Left ventricle myocardium inferior (tissue), 1 donor: ENCODE measurements at regions not wholly inside any gene's neighbourhood (a gene's known extent, or its start where the extent isn't known, plus 50 kb on each side); places are given as distances from the start of the nearest gene placed in this dataset.
"Not testable (repeated sequence)": the region's sequence is repeated elsewhere in the genome, so short reads cannot be mapped to it uniquely, and the experiment has no call there.

Experiments
- DNase-seq: peaks from one replicate; pipeline ENCODE4 v3.0.0-alpha.2; 2020
- H3K27ac ChIP-seq: fragments of 200-600 bp; replicated peaks from 2 replicates; pipeline ENCODE4 v1.8.0; 2021
- H3K27me3 ChIP-seq: fragments of 200-600 bp; 2 replicates; pipeline ENCODE4 v1.8.0; 2021; ENCODE audit warnings: low read depth
- H3K36me3 ChIP-seq: fragments of 200-600 bp; 2 replicates; pipeline ENCODE4 v1.8.0; 2021
- H3K4me1 ChIP-seq: fragments of 200-600 bp; 2 replicates; pipeline ENCODE4 v1.8.0; 2021
- H3K4me3 ChIP-seq: fragments of 200-600 bp; 2 replicates; pipeline ENCODE4 v1.8.0; 2021; ENCODE audit warnings: mild to moderate bottlenecking, moderate library complexity
- H3K9me3 ChIP-seq: fragments of 200-600 bp; replicated peaks from 2 replicates; pipeline ENCODE4 v1.8.0; 2021
- CTCF ChIP-seq: fragments of 200-600 bp; IDR thresholded peaks from 2 replicates; pipeline ENCODE4 v1.8.0; 2021; ENCODE audit warnings: antibody characterized with exemption, mild to moderate bottlenecking, borderline replicate concordance
- intact Hi-C: fragments of 100-400 bp; cut with micrococcal nuclease; formaldehyde crosslinking; loops from one replicate; pipeline ENCODE4 v1.11.0; 2022
- donor health status: DM: no; HTN: yes; CAD: no; lungs with severe emphysema.

DNA sequence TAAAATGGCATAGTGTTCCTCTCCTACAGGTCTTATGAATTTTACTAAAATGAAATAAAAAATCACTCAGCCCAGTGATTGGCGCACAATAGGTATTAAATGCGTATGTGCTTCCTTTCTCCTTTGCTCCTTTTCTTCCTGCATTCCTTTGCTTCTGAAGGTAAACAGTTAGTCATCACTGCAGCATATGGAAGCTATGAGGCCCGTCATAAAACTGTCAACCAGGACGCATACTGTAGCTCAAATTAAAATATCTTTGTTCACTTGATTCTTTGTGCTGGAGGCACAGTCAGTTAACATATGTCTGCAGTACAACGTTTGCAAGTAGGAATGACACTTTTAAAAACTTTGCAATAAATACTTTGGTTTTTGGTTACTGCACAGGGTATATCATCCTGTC lies 374.7 kb downstream of the TCERG1L start:
- no peaks in the 10 kb centered on the region for H3K36me3 ChIP-seq
- TF ChIP-seq CTCF: no peak
- no peak for DNase-seq
- no peaks in the 10 kb centered on the region for H3K9me3 ChIP-seq
- intact Hi-C loops: no loop called here
- no peak overlapping the region for H3K27ac ChIP-seq
- peaks cover 53% of the 10 kb centered on the region for H3K27me3 ChIP-seq
- no peak overlapping the region for H3K4me3 ChIP-seq
- peaks cover 11% of the 10 kb centered on the region for H3K4me1 ChIP-seq

GRCh38 chr10:130938051-130938450 lies 373.5 kb downstream of the TCERG1L start:
- H3K27ac ChIP-seq: no peak overlapping the region
- DNase-seq: no peak
- peaks cover 56% of the 10 kb centered on the region for H3K27me3 ChIP-seq
- H3K9me3 ChIP-seq: no peaks in the 10 kb centered on the region
- no peak overlapping the region for H3K4me3 ChIP-seq
- peaks cover 11% of the 10 kb centered on the region for H3K4me1 ChIP-seq
- no peaks in the 10 kb centered on the region for H3K36me3 ChIP-seq
- no peak for TF ChIP-seq CTCF
- intact Hi-C loops: no loop called here

DNA sequence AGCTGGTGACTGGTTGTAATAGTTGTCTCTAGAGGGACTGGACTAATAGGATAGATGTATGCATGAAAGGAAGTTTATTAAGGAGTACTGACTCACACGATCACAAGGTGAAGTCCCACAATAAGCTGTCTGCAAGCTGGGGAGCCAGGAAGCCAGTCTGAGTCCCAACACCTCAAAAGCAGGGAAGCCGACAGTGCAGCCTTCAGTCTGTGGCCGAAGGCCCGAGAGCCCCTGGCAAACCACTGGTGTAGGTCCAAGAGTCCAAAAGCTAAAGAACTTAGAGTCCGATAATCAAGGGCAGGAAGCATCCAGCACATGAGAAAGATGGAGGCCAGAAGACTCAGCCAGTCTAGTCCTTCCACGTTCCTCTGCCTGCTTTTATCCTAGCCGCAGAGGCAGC lies 372.6 kb downstream of the TCERG1L start:
- intact Hi-C loops, H3K4me3 ChIP-seq, DNase-seq, H3K9me3 ChIP-seq, H3K36me3 ChIP-seq, H3K27ac ChIP-seq: not testable (repeated sequence)
- peaks cover 60% of the 10 kb centered on the region for H3K27me3 ChIP-seq
- peaks cover 11% of the 10 kb centered on the region for H3K4me1 ChIP-seq

- Histone ChIP-seq H3K4me3 (no peak overlapping the region), H3K27me3 (peaks cover 78% of the 10 kb centered on the region), H3K9me3 (no peaks in the 10 kb centered on the region), H3K4me1 (no peaks in the 10 kb centered on the region), H3K36me3 (no peaks in the 10 kb centered on the region), H3K27ac (no peak overlapping the region)
- no peak for TF ChIP-seq CTCF
- intact Hi-C loops: no loop called here
- no peak for DNase-seq
Observed at GRCh38 chr10:130941886-130942285, 369.6 kb downstream of the TCERG1L start.

GRCh38 chr10:130952086-130952485 lies 359.4 kb downstream of the TCERG1L start:
- no peak for TF ChIP-seq CTCF
- H3K27ac ChIP-seq: no peak overlapping the region
- H3K4me1 ChIP-seq: no peaks in the 10 kb centered on the region
- intact Hi-C loops: no loop called here
- H3K36me3 ChIP-seq: no peaks in the 10 kb centered on the region
- no peak for DNase-seq
- no peak overlapping the region for H3K4me3 ChIP-seq
- peaks cover 80% of the 10 kb centered on the region for H3K27me3 ChIP-seq
- no peaks in the 10 kb centered on the region for H3K9me3 ChIP-seq

- no peaks in the 10 kb centered on the region for H3K4me1 ChIP-seq
- intact Hi-C loops: no loop called here
- no peak overlapping the region for H3K4me3 ChIP-seq
- no peaks in the 10 kb centered on the region for H3K9me3 ChIP-seq
- DNase-seq: no peak
- peaks cover 81% of the 10 kb centered on the region for H3K27me3 ChIP-seq
- H3K27ac ChIP-seq: no peak overlapping the region
- H3K36me3 ChIP-seq: no peaks in the 10 kb centered on the region
- no peak for TF ChIP-seq CTCF
Observed at GRCh38 chr10:130954326-130954905, 357.1 kb downstream of the TCERG1L start.
